ENCODE measurements at regions not wholly inside any gene's neighbourhood (a gene's known extent, or its start where the extent isn't known, plus 50 kb on each side); places are given as distances from the start of the nearest gene placed in this dataset.

DNA sequence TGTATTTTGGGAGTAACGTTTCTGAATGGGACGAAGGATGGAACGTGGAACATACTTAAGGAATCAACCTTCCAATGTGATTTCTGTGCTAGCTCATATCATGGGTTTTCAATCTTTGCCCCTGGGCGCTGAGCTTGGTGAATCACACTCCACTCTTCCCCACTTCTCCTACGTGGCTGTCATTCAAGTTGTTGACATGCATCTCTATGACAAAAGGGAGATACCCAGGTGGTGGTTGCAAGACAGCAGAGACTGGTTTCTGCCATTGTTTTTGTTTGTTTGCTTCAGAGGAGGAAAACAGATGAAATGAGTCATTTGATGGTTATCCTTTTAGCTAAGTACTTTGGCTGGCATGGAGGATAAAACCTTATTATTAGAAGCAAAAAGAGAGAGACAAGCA is 573.9 kb downstream of the GATA3 start:
- ATAC-seq = no peak
- no TSS peak for BruUV-seq (replicated peaks)

More for the DNA sequence above, 573.9 kb downstream of the GATA3 start:
- H3K4me2 ChIP-seq (ENCODE audit: low read length) = no peak overlapping the region
- H3K79me2 ChIP-seq (ENCODE audit: insufficient read depth, low read length) = no peaks in the 10 kb centered on the region
- H3K9me2 ChIP-seq (ENCODE audit: insufficient read depth) = no peaks in the 10 kb centered on the region
- no peaks in the 10 kb centered on the region for H4K20me1 ChIP-seq (ENCODE audit: insufficient read depth)
- no peak for TF ChIP-seq FOSL1 (IDR thresholded peaks at IDR 0.05; ENCODE audit: low read depth)
- TF ChIP-seq POLR2A (IDR thresholded peaks at IDR 0.05; ENCODE audit: borderline replicate concordance, extremely low read depth, insufficient read depth, insufficient read length) = no peak
- no peak for TF ChIP-seq YY1 (IDR thresholded peaks at IDR 0.05; ENCODE audit: extremely low read depth, insufficient replicate concordance, low read depth, low read length)
- no peak for TF ChIP-seq POLR2AphosphoS5 (IDR thresholded peaks at IDR 0.05; ENCODE audit: low read depth, low read length)
- TF ChIP-seq EGR1 (IDR thresholded peaks at IDR 0.05; ENCODE audit: low read depth) = no peak
- TF ChIP-seq JUND (IDR thresholded peaks at IDR 0.05) = no peak
- TF ChIP-seq, protein P1, sequence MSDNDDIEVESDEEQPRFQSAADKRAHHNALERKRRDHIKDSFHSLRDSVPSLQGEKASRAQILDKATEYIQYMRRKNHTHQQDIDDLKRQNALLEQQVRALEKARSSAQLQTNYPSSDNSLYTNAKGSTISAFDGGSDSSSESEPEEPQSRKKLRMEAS (IDR thresholded peaks at IDR 0.05) = no peak
- TF ChIP-seq, protein P2, sequence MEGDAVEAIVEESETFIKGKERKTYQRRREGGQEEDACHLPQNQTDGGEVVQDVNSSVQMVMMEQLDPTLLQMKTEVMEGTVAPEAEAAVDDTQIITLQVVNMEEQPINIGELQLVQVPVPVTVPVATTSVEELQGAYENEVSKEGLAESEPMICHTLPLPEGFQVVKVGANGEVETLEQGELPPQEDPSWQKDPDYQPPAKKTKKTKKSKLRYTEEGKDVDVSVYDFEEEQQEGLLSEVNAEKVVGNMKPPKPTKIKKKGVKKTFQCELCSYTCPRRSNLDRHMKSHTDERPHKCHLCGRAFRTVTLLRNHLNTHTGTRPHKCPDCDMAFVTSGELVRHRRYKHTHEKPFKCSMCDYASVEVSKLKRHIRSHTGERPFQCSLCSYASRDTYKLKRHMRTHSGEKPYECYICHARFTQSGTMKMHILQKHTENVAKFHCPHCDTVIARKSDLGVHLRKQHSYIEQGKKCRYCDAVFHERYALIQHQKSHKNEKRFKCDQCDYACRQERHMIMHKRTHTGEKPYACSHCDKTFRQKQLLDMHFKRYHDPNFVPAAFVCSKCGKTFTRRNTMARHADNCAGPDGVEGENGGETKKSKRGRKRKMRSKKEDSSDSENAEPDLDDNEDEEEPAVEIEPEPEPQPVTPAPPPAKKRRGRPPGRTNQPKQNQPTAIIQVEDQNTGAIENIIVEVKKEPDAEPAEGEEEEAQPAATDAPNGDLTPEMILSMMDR (IDR thresholded peaks at IDR 0.05 in 2 of 3, conservative IDR thresholded peaks at IDR 0.05 in 1 of 3; ENCODE audit: borderline replicate concordance in 1 of 3, insufficient read depth in 1 of 3, low read depth in 2 of 3, low read length in 2 of 3) = no peak
- TF ChIP-seq EZH2phosphoT487 (IDR thresholded peaks at IDR 0.05; ENCODE audit: borderline replicate concordance) = no peak
- TF ChIP-seq EZH2 (IDR thresholded peaks at IDR 0.05) = no peak
- no peak for TF ChIP-seq SRF (IDR thresholded peaks at IDR 0.05; ENCODE audit: low read depth)
- TF ChIP-seq, protein P3, sequence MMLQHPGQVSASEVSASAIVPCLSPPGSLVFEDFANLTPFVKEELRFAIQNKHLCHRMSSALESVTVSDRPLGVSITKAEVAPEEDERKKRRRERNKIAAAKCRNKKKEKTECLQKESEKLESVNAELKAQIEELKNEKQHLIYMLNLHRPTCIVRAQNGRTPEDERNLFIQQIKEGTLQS (IDR thresholded peaks at IDR 0.05) = no peak
- no peaks in the 10 kb centered on the region for H3K27me3 ChIP-seq (ENCODE audit: insufficient read depth, low read length)
- no peak for DNase-seq (ENCODE audit: low read depth, low spot score)
- H3K9me3 ChIP-seq (ENCODE audit: control insufficient read depth in 1 of 2, insufficient read depth in 1 of 2, low read depth in 1 of 2, low read length in 2 of 2) = peaks cover 9 to 19% of the 10 kb centered on the region in 2 experiments; a peak in 2 of 4 replicates
- H3K4me1 ChIP-seq (ENCODE audit: control insufficient read depth in 1 of 2, insufficient read depth in 2 of 2, low read length in 2 of 2) = no peaks in the 10 kb centered on the region
- H3K27ac ChIP-seq (ENCODE audit: low read depth, low read length) = no peak overlapping the region
- POLR2A ChIA-PET = no interaction called here
- H2AFZ ChIP-seq (ENCODE audit: low read depth, low read length, poor library complexity, severe bottlenecking) = no peak overlapping the region
- CTCF ChIA-PET = no interaction called here
- H3K4me3 ChIP-seq (replicated peaks in 1 of 2; ENCODE audit: low read depth in 1 of 2, low read length in 2 of 2) = no peak overlapping the region
- no peak overlapping the region for H3K9ac ChIP-seq (ENCODE audit: low read length)
- intact Hi-C loops (cut with micrococcal nuclease) = no loop called here
- RAD21 ChIA-PET (ENCODE audit: low non-redundant PET in 1 of 2, low total read pairs in 2 of 2, uncharacterized antibody in 2 of 2, unreplicated experiment in 2 of 2) = no interaction called here
- no peaks in the 10 kb centered on the region for H3K36me3 ChIP-seq (ENCODE audit: control insufficient read depth in 1 of 2, insufficient read depth in 2 of 2, low read length in 2 of 2)

Measured in HCT116 (cell line).